ENCODE measurements at regions not wholly inside any gene's neighbourhood (a gene's known extent, or its start where the extent isn't known, plus 50 kb on each side); places are given as distances from the start of the nearest gene placed in this dataset.
"Not testable (repeated sequence)": the region's sequence is repeated elsewhere in the genome, so short reads cannot be mapped to it uniquely, and the experiment has no call there.

GRCh38 chr2:128601298-128602037 is 282.8 kb upstream of the HS6ST1 start:
- TF ChIP-seq, protein P1, sequence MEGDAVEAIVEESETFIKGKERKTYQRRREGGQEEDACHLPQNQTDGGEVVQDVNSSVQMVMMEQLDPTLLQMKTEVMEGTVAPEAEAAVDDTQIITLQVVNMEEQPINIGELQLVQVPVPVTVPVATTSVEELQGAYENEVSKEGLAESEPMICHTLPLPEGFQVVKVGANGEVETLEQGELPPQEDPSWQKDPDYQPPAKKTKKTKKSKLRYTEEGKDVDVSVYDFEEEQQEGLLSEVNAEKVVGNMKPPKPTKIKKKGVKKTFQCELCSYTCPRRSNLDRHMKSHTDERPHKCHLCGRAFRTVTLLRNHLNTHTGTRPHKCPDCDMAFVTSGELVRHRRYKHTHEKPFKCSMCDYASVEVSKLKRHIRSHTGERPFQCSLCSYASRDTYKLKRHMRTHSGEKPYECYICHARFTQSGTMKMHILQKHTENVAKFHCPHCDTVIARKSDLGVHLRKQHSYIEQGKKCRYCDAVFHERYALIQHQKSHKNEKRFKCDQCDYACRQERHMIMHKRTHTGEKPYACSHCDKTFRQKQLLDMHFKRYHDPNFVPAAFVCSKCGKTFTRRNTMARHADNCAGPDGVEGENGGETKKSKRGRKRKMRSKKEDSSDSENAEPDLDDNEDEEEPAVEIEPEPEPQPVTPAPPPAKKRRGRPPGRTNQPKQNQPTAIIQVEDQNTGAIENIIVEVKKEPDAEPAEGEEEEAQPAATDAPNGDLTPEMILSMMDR (IDR thresholded peaks at IDR 0.05; ENCODE audit: low read depth, low read length) = no peak
- Histone ChIP-seq H3K27ac (ENCODE audit: low read depth, low read length) (no peak overlapping the region), H3K9me3 (ENCODE audit: control insufficient read depth, insufficient read depth, low read length) (no peaks in the 10 kb centered on the region; the same call in 1 of the 2 replicates), H3K27me3 (ENCODE audit: control insufficient read depth, insufficient read depth, low read length) (peaks cover 2% of the 10 kb centered on the region), H3K4me3 (ENCODE audit: low read depth, low read length) (no peak overlapping the region)
- DNase-seq (ENCODE audit: low read depth, low spot score) = no peak
- CTCF ChIA-PET = no interaction called here
- POLR2A ChIA-PET = no interaction called here

- Histone ChIP-seq H3K27ac (ENCODE audit: low read depth, low read length) (no peak overlapping the region), H3K27me3 (ENCODE audit: control insufficient read depth, insufficient read depth, low read length) (peaks cover 2% of the 10 kb centered on the region), H3K9me3 (ENCODE audit: control insufficient read depth, insufficient read depth, low read length) (no peaks in the 10 kb centered on the region; the same call in 1 of the 2 replicates), H3K4me3 (ENCODE audit: low read depth, low read length) (no peak overlapping the region)
- ChIA-PET CTCF (no interaction called here), POLR2A (no interaction called here)
- TF ChIP-seq, protein P1 (IDR thresholded peaks at IDR 0.05; ENCODE audit: low read depth, low read length) = no peak
- no peak for DNase-seq (ENCODE audit: low read depth, low spot score)
Observed at GRCh38 chr2:128602038-128602698, 283.5 kb upstream of the HS6ST1 start.

DNA sequence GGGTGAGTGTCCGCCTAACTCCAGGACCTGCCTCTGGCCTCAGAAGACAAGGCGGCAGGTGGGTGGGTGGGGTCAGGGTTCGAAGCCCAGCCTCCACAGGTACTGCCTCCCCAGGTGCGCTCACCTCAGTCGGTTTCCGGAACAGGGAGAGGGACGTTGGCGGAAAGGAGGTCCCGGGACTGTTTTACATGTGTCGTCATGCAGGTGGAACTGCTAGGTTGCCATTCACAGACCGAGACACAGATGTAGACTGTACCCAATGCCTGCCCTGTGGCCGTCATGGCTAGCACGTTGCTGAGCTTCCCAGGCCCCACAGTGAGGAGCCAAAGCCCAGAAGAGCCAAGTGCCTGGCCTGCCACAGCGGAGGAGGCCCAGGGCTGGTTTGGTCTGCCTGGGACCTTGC is 284.0 kb upstream of the HS6ST1 start:
- Histone ChIP-seq H3K9me3 (ENCODE audit: control insufficient read depth, insufficient read depth, low read length) (no peaks in the 10 kb centered on the region; the same call in 1 of the 2 replicates), H3K4me3 (ENCODE audit: low read depth, low read length) (no peak overlapping the region), H3K27ac (ENCODE audit: low read depth, low read length) (no peak overlapping the region), H3K27me3 (ENCODE audit: control insufficient read depth, insufficient read depth, low read length) (peaks cover 2% of the 10 kb centered on the region)
- DNase-seq (ENCODE audit: low read depth, low spot score) = no peak
- TF ChIP-seq, protein P1 (IDR thresholded peaks at IDR 0.05; ENCODE audit: low read depth, low read length) = no peak
- POLR2A ChIA-PET = no interaction called here
- CTCF ChIA-PET = no interaction called here

DNA sequence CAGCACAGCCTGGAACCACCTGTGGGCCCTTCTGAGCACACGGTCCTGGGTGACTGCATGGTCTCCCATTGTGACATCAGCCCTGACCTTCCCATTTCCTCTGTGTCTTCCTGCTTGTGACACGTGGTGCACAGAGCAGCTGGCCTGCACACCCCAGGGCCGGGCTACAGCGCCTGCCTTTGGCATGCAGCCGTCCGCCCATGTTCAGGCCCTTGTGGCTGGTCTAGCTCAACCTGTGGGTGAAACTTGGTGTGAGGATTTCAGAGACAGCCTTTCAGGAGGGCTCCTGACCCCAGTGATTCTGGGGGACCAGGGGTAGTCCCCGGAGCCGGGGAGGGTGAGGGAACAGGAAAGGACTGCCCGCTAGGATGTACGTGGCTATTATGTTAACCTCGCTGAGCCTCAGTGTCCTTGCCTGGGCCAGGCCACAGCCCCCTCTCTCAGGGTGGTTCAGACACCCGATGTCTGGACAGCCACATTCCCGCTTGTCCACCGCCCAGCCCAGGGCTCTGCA is 284.8 kb upstream of the HS6ST1 start:
- ChIA-PET POLR2A (no interaction called here), CTCF (no interaction called here)
- TF ChIP-seq, protein P1 (IDR thresholded peaks at IDR 0.05; ENCODE audit: low read depth, low read length) = no peak
- H3K9me3 ChIP-seq (ENCODE audit: control insufficient read depth, insufficient read depth, low read length) = no peaks in the 10 kb centered on the region; the same call in 1 of the 2 replicates
- H3K27ac ChIP-seq (ENCODE audit: low read depth, low read length) = no peak overlapping the region
- no peak for DNase-seq (ENCODE audit: low read depth, low spot score)
- peaks cover 2% of the 10 kb centered on the region for H3K27me3 ChIP-seq (ENCODE audit: control insufficient read depth, insufficient read depth, low read length)
- H3K4me3 ChIP-seq (ENCODE audit: low read depth, low read length) = no peak overlapping the region

GRCh38 chr2:128604045-128604444 is 285.4 kb upstream of the HS6ST1 start:
- CTCF ChIA-PET = no interaction called here
- no peak for DNase-seq (ENCODE audit: low read depth, low spot score)
- Histone ChIP-seq H3K4me3 (ENCODE audit: low read depth, low read length) (no peak overlapping the region), H3K27ac (ENCODE audit: low read depth, low read length) (no peak overlapping the region), H3K27me3 (ENCODE audit: control insufficient read depth, insufficient read depth, low read length) (peaks cover 2% of the 10 kb centered on the region), H3K9me3 (ENCODE audit: control insufficient read depth, insufficient read depth, low read length) (no peaks in the 10 kb centered on the region; the same call in 1 of the 2 replicates)
- TF ChIP-seq, protein P1 (IDR thresholded peaks at IDR 0.05; ENCODE audit: low read depth, low read length) = no peak
- POLR2A ChIA-PET = no interaction called here

DNA sequence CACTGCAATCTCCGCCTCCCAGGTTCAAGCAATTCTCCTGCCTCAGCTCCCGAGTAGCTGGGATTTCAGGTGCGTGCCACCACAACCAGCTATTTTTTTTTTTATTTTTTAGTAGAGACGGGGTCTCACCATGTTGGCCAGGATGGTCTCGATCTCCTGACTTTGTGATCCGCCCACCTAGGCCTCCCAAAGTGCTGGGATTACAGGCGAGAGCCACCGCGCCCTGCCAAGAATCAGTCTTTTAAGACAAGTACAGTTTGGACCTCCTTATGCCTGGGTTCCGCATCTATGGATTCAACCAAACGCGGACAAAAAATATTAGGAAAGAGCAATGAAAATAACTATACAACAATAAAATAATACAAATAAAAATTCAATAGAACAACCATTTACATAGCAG is 285.9 kb upstream of the HS6ST1 start:
- H3K4me3 ChIP-seq (ENCODE audit: low read depth, low read length); DNase-seq (ENCODE audit: low read depth, low spot score); H3K9me3 ChIP-seq (ENCODE audit: control insufficient read depth, insufficient read depth, low read length); CTCF ChIA-PET; H3K27ac ChIP-seq (ENCODE audit: low read depth, low read length); POLR2A ChIA-PET; H3K27me3 ChIP-seq (ENCODE audit: control insufficient read depth, insufficient read depth, low read length): not testable (repeated sequence)

Data from AG04450 (cell line).